Endodermal cell (in vitro differentiated cells): ENCODE measurements at regions not wholly inside any gene's neighbourhood (a gene's known extent, or its start where the extent isn't known, plus 50 kb on each side); places are given as distances from the start of the nearest gene placed in this dataset.

ENCODE experiments used
- DNase-seq: peaks from one replicate; pipeline ENCODE4 v3.0.0-alpha.2; 2017
- H3K27ac ChIP-seq: 2 replicates; pipeline ENCODE4 v1.5.1; 2013; ENCODE audit warnings: mild to moderate bottlenecking, low read depth, low read length, moderate library complexity
- H3K27me3 ChIP-seq: 2 replicates; pipeline ENCODE4 v1.6.1; 2013; ENCODE audit warnings: mild to moderate bottlenecking, low read length, moderate library complexity; ENCODE audit not compliant: insufficient read depth, control insufficient read depth, poor library complexity, severe bottlenecking
- H3K36me3 ChIP-seq: 2 replicates; pipeline ENCODE4 v1.7.0; 2013; ENCODE audit warnings: mild to moderate bottlenecking, low read length, moderate library complexity; ENCODE audit not compliant: control insufficient read depth, insufficient read depth
- H3K4me1 ChIP-seq: one replicate; pipeline ENCODE4 v1.7.0; 2013; ENCODE audit warnings: low read length; ENCODE audit not compliant: control insufficient read depth, insufficient read depth
- H3K4me3 ChIP-seq: 2 replicates; pipeline ENCODE4 v1.5.1; 2013; ENCODE audit warnings: mild to moderate bottlenecking, low read length, moderate library complexity
- H3K9ac ChIP-seq: 2 replicates; pipeline ENCODE4 v1.6.1; 2013; ENCODE audit warnings: mild to moderate bottlenecking, low read length, moderate library complexity; ENCODE audit not compliant: poor library complexity, severe bottlenecking; ENCODE audit errors: extremely low read depth
- H3K9me3 ChIP-seq: 2 replicates; pipeline ENCODE4 v1.6.1; 2013; ENCODE audit warnings: mild to moderate bottlenecking, low read length, moderate library complexity; ENCODE audit not compliant: control insufficient read depth
- H3K27ac Mint-ChIP-seq: 2 replicates; pipeline ENCODE4 v1.8.0; 2020; ENCODE audit warnings: mixed read lengths
- H3K27me3 Mint-ChIP-seq: 2 replicates; pipeline ENCODE4 v1.8.0; 2021; ENCODE audit warnings: mild to moderate bottlenecking, mixed read lengths; ENCODE audit not compliant: insufficient read depth
- H3K36me3 Mint-ChIP-seq: 2 replicates; pipeline ENCODE4 v1.8.0; 2020; ENCODE audit warnings: low read depth, mixed read lengths
- H3K4me1 Mint-ChIP-seq: 2 replicates; pipeline ENCODE4 v1.8.0; 2020; ENCODE audit warnings: mixed read lengths
- H3K4me3 Mint-ChIP-seq: 2 replicates; pipeline ENCODE4 v1.8.0; 2020; ENCODE audit warnings: mild to moderate bottlenecking, moderate library complexity, mixed read lengths
- H3K9me3 Mint-ChIP-seq: 2 replicates; pipeline ENCODE4 v1.8.0; 2020; ENCODE audit warnings: mild to moderate bottlenecking, mixed read lengths
- WGBS, 2 experiments: methylation state at CpG; one replicate each; pipeline versions ENCODE4 v1.1.5 to v1.1.7; 2013; ENCODE audit warnings: missing lambda C conversion rate in 2 of 2, mixed read lengths in 1 of 2; ENCODE audit not compliant: insufficient coverage in 1 of 2, insufficient read length in 1 of 2; 5-methylcytosine and 5-hydroxymethylcytosine counted together
- TF ChIP-seq, protein P1 (sequence below): fragments of 200-600 bp; sonication (generic); conservative IDR thresholded peaks from 2 replicates; pipeline ENCODE4 v1.5.0; 2021; ENCODE audit warnings: antibody characterized with exemption, mild to moderate bottlenecking

DNA sequence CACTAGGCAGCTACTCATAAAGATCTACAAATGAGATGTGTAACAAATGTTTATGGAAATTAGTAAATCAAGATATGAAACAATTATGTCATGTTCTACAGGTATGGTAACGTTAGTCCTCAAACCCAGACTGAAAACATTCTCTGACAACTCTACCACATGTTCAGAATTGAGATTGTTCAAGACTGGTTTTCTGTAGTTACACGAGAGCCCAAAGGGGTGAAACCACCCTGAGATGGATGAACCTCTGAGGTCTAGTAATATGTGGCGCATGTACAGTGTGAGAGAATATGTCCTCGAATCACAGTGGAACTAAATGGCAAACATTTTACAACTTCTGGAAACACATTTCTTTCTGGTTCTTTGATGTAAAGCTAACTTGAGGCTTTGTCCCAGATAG is 614.3 kb downstream of the ZEB2 start:
- no peaks in the 10 kb centered on the region for H3K9me3 ChIP-seq
- Mint-ChIP-seq H3K4me1 (peaks cover 4% of the 10 kb centered on the region), H3K9me3 (no peaks in the 10 kb centered on the region), H3K4me3 (no peak overlapping the region), H3K27me3 (no peaks in the 10 kb centered on the region), H3K36me3 (no peaks in the 10 kb centered on the region), H3K27ac (no peak overlapping the region)
- no peaks in the 10 kb centered on the region for H3K36me3 ChIP-seq
- no peak overlapping the region for H3K4me3 ChIP-seq
- H3K27ac ChIP-seq, result no peak overlapping the region
- TF ChIP-seq, protein P1, sequence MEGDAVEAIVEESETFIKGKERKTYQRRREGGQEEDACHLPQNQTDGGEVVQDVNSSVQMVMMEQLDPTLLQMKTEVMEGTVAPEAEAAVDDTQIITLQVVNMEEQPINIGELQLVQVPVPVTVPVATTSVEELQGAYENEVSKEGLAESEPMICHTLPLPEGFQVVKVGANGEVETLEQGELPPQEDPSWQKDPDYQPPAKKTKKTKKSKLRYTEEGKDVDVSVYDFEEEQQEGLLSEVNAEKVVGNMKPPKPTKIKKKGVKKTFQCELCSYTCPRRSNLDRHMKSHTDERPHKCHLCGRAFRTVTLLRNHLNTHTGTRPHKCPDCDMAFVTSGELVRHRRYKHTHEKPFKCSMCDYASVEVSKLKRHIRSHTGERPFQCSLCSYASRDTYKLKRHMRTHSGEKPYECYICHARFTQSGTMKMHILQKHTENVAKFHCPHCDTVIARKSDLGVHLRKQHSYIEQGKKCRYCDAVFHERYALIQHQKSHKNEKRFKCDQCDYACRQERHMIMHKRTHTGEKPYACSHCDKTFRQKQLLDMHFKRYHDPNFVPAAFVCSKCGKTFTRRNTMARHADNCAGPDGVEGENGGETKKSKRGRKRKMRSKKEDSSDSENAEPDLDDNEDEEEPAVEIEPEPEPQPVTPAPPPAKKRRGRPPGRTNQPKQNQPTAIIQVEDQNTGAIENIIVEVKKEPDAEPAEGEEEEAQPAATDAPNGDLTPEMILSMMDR, result no peak
- WGBS, 2 experiments, result 93 to 100% methylated on average over 2 to 4 of the region's 4 CpGs
- H3K4me1 ChIP-seq, result no peaks in the 10 kb centered on the region
- no peaks in the 10 kb centered on the region for H3K27me3 ChIP-seq
- H3K9ac ChIP-seq, result no peak overlapping the region
- DNase-seq, result no peak

- H3K4me3 Mint-ChIP-seq, result no peak overlapping the region
- H3K27ac Mint-ChIP-seq, result no peak overlapping the region
- no peaks in the 10 kb centered on the region for H3K4me1 ChIP-seq
Measured at GRCh38 chr2:143903172-143903856, 616.6 kb downstream of the ZEB2 start.

DNA sequence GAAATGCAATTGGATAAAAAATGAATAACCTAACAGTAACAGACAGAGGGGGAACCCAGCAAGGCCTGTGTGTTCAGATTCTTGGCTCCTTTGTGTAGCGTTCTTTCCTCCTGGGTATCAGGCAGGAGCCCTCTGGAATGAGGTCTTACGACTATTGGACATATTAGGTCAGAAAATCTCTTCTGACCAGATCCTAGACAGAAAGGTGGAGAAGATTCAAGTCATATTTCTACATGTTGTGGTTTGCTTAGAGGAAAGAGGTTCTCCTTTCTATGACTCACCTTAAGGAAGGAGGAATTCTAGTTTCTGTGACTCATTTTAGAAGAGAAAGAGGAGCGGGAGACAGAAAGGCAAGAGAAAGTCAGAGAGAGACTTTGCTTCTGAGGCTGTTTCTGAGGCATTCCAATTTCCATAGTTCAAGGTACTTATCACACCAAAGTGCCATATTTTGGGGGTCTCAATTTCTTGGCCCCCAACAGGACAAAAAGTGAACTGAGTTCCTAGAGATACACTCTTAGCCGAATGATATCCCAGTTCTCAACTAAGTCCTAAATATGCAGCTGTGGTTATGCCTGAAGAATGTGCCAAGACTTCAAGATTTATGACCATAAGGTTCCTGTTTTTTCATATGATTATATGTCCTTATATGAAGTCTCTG is 618.6 kb downstream of the ZEB2 start:
- Histone ChIP-seq H3K27ac (no peak overlapping the region), H3K4me3 (no peak overlapping the region), H3K9ac (no peak overlapping the region), H3K36me3 (no peaks in the 10 kb centered on the region), H3K4me1 (no peaks in the 10 kb centered on the region), H3K27me3 (no peaks in the 10 kb centered on the region), H3K9me3 (no peaks in the 10 kb centered on the region)
- TF ChIP-seq, protein P1, result peak; percentile 30
- no peak overlapping the region for H3K4me3 Mint-ChIP-seq
- no peak for DNase-seq
- no peak overlapping the region for H3K27ac Mint-ChIP-seq
- 94% methylated on average over 4 of the region's 4 CpGs; no CpG with 5 or more reads in 1 of the 2 experiments for WGBS, 2 experiments
- H3K4me1 Mint-ChIP-seq, result no peaks in the 10 kb centered on the region
- no peaks in the 10 kb centered on the region for H3K36me3 Mint-ChIP-seq
- H3K9me3 Mint-ChIP-seq, result no peaks in the 10 kb centered on the region
- H3K27me3 Mint-ChIP-seq, result no peaks in the 10 kb centered on the region

More at GRCh38 chr2:143903172-143903856, 616.6 kb downstream of the ZEB2 start:
- Mint-ChIP-seq H3K36me3 (no peaks in the 10 kb centered on the region), H3K27me3 (no peaks in the 10 kb centered on the region), H3K4me1 (peaks cover 4% of the 10 kb centered on the region), H3K9me3 (no peaks in the 10 kb centered on the region)
- Histone ChIP-seq H3K9me3 (no peaks in the 10 kb centered on the region), H3K27me3 (no peaks in the 10 kb centered on the region), H3K36me3 (no peaks in the 10 kb centered on the region), H3K27ac (no peak overlapping the region), H3K4me3 (no peak overlapping the region), H3K9ac (no peak overlapping the region)
- no peak for DNase-seq
- TF ChIP-seq, protein P1, result no peak
- WGBS, 2 experiments, result 60 to 91% methylated on average over 1 to 5 of the region's 5 CpGs
